NCI-H526 (cell line): ENCODE measurements at regions not wholly inside any gene's neighbourhood (a gene's known extent, or its start where the extent isn't known, plus 50 kb on each side); places are given as distances from the start of the nearest gene placed in this dataset.

Source experiments
- DNase-seq, 2 experiments: peaks; one replicate each; lab custom pipeline; 2025; lab: John Stamatoyannopoulos, UW

DNA sequence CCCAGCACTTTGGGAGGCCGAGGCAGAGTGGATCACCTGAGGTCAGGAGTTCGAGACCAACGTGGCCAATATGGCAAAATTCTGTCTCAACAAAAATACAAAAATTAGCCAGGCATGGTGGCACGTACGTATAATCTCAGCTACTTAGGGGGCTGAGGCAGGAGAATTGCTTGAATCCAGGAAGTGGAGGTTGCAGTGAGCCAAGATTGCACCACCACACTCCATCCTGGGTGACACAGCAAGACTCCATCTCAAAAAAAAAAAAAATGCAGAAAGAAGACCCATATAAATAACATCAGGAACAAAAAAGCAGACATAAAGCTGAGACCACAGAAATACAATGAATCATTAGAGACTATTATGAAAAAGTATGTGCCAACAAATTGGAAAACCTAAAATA lies 235.2 kb upstream of the VEPH1 start:
- DNase-seq = no peak

DNA sequence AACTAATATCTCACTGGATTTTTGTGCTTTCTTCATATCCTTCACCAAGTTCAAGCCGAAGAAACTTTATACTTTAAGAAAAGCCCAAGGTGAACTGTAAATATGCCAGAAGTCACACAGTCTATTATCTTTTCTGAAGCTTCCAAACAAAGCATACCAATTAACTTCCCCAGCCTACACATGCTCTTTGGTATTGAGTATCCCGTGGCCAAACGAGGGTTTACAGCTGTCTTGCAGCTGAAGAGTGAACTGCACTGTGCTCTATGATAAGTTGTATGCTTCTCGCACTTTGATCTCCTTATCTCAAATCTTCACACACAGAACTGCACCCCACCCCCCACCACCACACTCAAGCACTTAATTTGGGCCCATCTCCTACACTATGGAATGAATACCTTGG lies 215.6 kb upstream of the VEPH1 start:
- DNase-seq = no peak

DNA sequence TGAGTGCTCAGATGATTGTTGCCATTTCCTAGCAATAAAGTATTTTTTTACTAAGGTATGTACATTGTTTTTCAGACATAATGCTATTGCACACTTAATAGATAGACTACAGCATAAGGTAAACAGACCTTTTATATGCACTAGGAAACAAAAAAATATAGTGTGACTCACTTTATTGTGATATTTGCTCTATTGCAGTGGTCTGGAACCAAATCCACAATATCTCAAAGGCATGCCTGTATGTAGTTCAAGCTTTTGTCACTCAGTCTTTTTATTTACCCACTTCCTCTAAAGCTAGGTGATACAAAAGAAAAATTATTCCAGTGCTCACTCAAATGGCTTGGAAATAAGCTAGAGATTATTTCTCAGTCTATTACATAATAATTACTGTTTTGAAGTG lies 209.9 kb upstream of the VEPH1 start:
- no peak for DNase-seq

DNA sequence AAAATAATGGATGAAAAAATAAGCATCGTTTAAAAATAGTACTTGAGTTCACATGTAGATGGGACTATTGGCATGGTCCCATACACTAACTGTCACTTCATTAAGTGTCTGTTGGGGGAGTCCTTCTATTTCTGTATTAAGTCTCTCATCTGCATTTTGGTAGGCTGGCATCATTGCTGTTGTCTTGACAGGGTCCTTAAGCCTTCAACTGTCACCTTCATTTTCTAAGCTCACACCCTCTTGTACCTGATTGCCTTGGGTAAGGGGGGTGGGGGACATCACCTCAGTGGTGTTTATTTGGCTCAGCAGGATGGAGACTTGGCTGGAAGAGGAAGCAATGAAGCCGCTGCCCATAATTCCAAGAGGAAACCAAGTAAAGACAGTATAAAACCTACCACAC lies 202.0 kb upstream of the VEPH1 start:
- no peak for DNase-seq

DNA sequence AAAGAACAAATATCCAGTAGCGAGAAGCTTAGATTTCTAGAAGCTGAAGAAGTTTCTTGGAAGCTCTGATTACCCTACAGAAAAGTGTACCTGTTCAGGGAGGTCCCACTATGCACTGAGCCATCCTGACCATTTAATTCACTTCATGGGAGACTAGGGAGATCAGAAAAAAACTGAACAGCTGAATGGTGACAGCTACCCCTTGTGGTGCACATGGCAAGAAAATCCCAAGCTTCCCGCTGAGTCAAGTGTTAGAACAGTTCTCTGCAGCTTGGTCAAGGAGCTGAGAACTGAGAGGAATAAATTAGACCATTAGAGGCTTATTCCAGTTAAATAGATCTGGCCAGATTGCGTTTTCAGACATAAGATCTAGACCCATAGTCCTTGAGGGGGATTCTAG lies 197.2 kb upstream of the VEPH1 start:
- DNase-seq = no peak

DNA sequence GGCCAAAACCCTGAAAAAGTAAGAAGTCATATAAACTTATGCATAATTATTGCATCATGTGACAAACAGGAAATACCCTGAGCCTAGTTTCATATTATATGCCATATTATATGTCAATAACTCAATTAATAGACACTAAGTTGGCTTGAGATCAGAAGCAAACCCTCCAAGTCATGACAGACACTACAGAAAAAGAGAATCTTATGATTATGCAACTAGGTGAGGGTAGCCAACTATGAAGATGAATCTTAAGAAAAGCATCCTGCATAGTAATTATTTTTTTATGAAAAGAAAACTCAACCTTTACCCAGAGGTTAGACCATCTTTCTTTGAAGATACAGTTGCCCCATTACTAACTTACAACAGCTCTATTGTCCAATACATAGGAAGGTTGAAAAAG lies 192.4 kb upstream of the VEPH1 start:
- DNase-seq = no peak

DNA sequence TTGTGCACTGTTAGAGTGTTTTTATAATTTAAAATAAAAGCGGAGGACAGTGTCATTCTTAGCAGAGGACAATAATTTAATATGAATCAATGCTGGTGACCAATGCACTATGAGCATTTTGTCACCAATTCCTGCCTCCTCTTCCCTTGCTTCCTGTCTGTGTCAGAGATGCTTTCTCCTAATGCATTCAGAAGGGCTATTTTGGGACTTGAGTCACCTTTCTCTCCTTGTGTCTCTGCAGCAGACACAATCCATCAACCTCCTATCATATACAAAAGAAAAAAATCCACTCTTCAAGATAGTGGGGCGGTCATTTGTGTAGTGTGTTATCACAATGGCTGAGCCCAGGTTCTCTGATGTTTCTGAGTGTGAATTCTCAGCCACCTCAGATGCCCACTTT lies 191.9 kb upstream of the VEPH1 start:
- no peak for DNase-seq

DNA sequence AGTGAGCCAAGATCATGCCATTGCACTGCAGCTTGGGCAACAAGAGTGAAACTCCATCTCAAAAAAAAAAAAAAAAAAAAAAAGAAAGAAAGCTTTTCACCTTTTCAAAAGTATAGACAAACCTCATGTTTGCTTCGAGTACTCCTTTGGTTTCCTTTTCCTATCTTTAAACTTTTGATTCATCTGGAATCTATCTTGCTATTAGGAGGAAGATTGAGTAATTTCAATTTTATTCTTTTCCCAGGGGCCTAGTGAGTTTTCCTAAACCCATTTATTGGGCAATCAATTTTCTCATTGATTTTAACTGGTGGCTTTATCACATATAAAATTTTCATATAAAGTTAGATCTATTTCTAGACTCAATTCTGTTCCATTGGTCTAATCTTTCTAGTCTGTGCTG lies 190.5 kb upstream of the VEPH1 start:
- DNase-seq = no peak

DNA sequence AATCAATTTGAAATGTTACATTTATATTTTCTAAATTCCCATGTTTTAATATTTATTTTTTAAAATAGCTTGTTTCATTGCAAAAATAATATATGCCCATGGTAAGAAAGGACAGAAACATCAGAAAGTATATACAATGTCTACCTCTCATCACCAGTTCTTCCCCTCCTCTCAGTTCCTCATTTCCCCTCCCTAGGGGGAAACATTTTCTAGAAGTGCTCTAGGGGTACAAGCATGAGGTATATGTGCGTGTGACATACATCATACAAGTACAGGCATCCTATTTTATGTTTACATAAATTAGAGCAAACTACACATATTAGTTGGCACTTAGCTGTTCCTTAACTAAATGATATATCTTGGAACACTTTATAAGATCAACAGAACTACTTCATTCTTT lies 189.3 kb upstream of the VEPH1 start:
- DNase-seq = no peak

DNA sequence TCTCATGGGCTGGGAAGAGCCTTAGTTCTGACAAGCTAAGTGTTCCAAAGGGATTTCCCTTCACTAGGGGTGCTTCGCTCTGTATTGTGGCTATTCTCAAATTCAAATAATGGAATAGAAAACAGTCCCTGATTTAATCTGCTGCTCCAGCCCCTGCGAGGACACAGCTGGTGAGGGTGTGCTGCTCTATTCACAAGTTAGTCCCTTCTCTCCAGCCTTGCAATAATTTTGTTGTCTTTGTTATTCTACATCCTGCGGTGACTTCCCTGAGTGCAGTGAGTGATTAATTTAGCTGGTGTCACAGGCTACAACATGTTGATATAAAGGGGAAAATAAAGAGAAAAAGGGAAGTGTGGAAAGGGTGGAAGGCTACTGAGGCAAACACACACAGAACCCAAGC lies 180.5 kb upstream of the VEPH1 start:
- no peak for DNase-seq

DNA sequence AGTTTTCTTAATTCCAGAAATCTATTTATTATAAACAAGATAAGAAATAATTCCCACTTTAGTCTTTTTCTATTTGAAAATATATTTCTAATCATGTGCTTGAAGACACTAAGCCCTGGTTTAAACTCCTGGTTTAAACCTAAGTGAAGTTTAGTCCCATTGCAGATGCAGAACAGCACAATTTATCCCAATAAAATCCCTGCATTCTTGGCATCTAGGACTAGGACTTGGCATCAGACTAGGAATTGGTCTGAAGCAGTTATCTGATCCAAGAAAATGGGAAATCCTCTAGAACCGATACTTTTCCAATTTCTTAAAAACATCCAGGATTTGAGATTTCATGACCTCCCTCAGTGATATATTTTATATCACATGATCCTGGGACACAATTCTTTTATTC lies 168.8 kb upstream of the VEPH1 start:
- no peak for DNase-seq

DNA sequence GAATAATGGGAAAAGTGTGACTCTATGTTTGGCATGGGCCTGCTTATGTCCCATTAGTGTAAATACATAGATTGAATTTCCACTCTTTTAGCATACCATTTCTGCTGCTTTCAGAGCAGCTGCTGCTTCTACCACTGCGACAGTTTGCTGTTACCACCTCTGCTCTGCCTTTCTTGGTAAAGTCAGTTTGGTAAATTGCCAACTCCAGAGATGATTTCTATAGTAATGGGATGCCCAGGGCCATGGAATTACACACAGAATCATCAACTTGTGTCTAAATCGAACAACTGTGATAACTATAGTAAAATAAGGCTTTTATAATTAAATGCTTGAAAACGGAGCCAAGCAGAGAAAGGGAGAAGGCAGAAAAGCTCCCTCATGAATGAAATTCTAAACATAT lies 168.4 kb upstream of the VEPH1 start:
- DNase-seq = no peak

DNA sequence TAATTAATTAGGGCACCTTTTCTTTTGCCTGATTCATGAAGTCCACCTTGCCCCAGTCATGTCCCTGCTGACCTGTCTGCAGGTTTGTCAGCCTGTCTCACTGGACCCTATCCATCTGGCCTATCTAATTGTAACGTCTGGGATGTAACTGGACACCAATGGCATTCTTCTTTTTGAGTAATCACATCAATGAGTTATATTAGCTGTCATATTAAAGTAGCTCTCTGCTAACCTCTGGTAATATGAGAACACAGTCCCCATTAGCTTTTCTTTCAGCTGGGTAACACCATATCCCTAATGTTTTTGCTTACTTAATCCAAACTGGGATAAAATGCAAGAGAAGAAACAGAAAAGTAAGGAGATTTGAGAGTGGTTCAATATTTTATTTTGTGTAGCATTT lies 166.2 kb upstream of the VEPH1 start:
- no peak for DNase-seq

DNA sequence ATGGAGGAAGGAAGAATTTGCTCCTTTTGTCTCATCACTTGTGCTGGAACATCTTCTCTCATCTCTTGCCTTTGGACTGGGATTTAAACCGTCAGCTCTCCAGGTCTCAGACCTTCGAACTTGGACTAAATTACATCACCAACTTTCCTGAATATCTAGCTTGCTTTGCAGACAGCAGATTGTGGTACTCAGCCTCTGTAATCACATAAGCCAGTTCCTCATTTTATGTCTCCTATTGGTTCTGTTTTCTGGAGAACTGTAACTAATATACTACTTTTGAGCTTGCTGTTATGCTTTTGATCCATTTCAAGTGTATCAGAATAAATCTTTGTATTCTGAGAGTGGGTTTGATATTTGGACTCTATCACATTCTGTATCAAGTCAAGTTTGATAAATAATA lies 164.3 kb upstream of the VEPH1 start:
- no peak for DNase-seq

DNA sequence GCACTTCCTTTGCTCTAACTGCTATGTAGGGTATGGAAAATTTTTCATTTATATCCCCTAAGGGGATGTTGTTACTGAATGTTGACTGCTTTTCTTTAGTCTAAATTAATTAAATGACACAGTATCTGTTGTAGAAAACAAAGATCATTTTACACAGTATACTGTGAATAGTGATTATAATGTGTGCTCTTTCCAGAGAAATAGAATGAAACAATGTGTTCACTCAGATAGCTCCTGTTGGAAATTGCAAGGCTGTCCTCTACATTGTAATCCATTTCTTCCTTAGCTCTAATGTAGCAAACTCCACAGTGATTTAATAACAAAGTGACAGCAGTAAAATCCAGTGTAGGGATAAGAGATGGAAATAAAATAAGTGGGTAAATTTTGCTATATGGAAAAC lies 159.0 kb upstream of the VEPH1 start:
- DNase-seq = no peak

DNA sequence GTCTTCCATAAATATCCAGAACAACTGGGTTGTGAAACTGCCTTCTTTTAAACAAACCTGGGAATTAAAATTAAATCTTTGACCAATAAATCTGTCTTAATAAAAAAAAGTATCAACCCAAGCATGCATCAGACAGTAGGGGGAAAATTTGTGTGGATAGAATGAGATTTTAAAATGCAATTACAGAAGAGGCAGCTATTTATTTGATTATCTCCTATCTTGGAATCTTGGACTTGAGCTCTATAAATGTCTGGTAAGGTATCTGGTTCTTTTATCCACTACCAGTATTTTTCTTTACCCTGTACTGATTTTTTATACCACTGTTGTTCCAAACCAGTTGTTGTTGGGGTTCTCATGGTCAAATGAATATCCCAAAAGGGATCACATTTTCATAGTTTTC lies 157.6 kb upstream of the VEPH1 start:
- DNase-seq = no peak

DNA sequence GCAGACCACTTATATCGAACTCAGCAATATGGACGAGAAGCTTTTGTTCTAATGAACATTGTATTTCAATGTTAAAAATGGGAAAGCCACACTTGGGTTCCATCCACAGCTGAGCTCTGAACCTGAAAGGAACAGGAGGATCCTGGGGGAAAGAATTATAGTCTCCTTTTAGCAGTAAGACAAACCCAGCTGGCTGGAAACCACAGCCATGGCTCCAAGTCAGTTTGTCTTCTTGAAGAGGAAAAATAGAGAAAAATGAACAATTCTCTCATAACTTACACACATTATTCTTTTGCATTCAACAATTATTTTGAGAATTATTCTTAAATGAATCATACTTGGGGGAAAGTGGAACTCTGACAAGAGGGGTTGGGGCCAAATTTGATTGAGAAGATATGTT lies 149.2 kb upstream of the VEPH1 start:
- DNase-seq = no peak

DNA sequence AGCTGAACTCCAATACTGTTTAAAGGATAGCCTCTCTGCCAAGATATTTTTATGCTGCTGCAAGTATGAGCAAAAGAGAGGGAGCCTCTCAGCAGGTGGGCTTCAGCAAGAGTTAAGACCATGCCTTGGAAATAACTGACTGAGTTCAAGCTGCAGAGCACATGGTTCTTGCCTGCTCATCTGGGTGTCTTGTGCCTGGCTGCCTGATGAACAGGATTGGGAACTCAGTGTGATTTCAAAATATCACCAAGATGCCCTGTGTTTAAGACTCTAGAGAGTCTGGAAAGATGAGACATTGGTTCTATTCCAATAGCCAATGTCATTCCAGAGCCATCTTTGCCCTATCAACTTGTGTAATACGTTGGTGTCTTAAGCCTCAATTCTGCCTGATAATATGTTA lies 147.5 kb upstream of the VEPH1 start:
- DNase-seq = no peak

DNA sequence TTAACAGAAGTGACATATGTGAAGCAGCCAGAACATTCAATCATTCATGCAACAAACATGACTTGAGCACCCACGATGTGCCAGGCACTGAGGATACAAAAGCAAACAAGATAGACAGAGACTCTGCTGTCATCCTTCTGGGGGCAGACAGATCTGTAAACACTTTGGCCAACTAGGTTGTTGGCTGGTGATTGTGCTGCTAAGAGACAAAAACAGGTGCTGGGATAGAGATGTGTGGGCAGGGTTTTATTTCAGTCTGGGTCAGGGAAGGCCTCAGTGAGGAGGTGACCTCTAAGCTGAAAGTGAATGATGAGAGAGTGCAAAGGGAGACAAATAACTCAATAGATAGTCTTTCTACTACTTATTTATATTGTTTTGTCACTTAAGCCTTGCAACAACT lies 147.0 kb upstream of the VEPH1 start:
- no peak for DNase-seq

DNA sequence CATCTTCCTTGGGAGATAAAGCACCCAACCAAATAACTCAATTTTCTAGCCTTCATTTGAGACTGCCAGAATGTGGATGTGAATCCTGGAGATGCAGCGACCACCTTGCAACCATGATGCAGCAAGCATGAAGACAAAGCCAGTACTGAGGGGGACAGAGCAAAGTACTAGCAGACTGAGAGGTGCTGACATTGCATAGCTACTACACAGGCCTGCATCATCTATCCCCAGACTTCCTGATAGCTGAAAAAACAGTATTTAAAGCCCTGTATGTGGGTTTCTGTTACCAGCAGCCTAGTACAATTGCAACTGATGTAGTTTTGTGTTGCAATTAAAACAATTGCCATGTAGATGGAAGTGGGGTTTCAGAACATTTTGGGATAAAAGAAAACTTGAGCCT lies 146.3 kb upstream of the VEPH1 start:
- DNase-seq = no peak

DNA sequence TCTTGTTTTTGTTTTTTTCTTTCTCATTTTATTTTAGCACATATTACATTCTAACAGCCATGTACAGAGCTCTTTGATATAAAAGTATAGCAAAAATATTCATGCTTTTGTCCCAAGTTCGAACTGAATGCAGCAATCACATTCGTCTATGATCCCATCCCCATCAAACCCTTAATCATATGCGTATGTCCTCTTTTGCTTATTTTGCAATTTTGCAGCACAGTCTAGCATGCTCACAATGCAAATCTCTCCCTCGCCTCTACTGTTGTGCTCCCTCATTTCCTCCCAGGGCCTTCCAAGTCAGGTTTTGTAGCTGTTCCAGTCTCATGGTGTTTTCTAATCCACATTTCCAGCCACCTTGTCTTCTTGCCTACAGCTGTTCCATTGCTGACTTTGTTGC lies 144.6 kb upstream of the VEPH1 start:
- no peak for DNase-seq

DNA sequence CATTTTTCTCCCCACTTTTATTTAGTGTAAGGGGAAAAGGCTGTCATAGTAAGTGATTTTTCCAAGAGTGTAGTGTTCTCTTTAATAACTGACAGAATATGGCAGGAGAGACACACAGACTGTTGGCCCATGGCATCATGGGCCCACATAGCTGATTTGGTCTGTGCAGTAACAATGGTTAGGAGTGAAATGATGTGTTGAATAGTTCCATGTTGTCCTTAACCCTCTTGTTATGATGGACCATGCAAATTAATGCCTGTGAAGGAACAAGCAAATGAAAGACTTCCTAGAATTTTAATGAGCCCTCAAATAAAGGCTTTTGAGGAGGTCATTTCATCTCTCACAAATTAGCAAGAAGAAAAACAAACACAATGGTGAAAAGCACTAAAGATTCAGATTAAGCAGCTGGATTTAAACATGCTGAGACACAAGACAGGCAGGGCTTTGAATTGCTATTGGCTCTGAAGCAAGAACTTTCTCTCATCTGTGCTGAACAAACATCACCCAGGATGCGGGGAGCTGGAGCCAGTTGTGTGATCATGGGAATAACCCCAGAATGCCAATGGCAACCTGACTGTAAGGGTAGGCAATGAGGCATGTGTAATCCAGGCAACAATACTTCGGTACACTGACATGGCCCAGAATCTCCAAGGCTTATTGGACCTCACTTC lies 136.7 kb upstream of the VEPH1 start:
- no peak for DNase-seq

DNA sequence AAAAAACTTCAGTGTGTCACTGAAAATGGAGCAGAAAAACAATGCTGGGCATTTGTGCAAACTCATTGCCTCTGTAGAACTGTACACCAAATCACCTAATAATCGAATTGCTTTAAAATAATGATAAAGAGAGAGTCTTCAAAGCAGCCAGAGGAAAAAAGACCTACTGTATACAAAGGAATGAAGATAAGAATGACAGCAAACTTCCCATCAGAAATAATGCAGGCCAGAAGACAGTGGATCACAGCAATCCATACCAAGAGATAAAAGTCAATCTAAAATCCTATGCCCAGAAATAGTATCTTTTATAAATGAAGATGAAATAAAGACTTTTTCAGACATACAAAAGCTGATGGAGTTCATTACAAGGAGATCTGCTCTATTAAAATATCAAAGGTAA lies 134.7 kb upstream of the VEPH1 start:
- no peak for DNase-seq

DNA sequence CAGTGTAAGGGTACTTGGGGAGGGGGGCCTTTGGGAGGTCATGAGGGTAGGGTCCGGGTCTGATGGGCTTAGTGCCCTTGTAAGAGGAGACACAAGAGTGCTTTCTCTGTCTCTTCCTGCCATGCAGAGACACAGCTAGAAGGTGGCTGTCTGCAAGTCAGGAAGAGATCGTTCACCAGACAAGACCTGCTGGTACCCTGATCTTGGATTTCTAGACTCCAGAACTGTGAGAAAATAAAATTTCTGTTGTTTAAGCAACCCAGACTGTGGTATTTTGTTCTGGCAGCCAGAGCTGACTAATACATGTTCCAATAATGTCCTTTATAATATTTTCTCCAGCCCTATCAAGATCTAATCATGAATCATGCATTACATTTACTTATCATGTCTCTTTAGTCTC lies 130.0 kb upstream of the VEPH1 start:
- DNase-seq = no peak

DNA sequence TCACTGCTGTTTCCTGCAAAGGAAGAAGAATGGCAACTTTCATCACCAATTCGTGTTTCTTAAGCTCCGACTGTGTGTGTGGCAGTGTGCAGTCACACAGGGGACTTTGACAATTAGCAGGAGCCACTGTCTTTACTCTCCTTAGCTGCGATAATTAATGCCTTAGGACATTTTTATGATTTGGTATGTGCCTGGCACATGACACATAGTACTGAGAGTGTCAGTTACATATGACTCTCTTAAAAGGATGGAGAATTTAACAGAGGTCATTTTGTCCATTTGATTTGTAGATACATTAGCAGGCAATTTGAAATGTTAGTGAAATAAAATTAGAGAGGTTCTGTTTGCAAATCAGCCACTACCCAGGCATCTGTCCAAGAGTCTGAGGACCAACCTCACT lies 128.9 kb upstream of the VEPH1 start:
- no peak for DNase-seq
